Ascending aorta (tissue), 2 donors: ENCODE measurements at regions not wholly inside any gene's neighbourhood (a gene's known extent, or its start where the extent isn't known, plus 50 kb on each side); places are given as distances from the start of the nearest gene placed in this dataset.

Source experiments
- DNase-seq, 2 donors: peaks; one replicate each; pipeline ENCODE4 v3.0.0-alpha.2; 2019; ENCODE audit warnings: low spot score in 2 of 2
- H3K27ac ChIP-seq, 2 donors: fragments of 200-600 bp; sonication (generic); one replicate each; pipeline ENCODE4 v1.5.1; 2016 to 2017; ENCODE audit warnings: mild to moderate bottlenecking in 1 of 2
- H3K27me3 ChIP-seq: fragments of 200-600 bp; sonication (generic); one replicate; pipeline ENCODE4 v1.5.1; 2017
- H3K36me3 ChIP-seq, 2 donors: fragments of 200-600 bp; sonication (generic); one replicate each; pipeline ENCODE4 v1.5.1; 2016
- H3K4me1 ChIP-seq, 2 donors: fragments of 200-600 bp; sonication (generic); one replicate each; pipeline ENCODE4 v1.5.1; 2016 to 2017; ENCODE audit warnings: mild to moderate bottlenecking in 1 of 2
- H3K4me3 ChIP-seq, 2 donors: fragments of 200-600 bp; sonication (generic); one replicate each; pipeline ENCODE4 v1.5.1; 2016 to 2017; ENCODE audit warnings: mild to moderate bottlenecking in 1 of 2
- H3K9me3 ChIP-seq, 2 donors: fragments of 200-600 bp; sonication (generic); one replicate each; pipeline ENCODE4 v1.5.1; 2016
- intact Hi-C: fragments of 100-400 bp; cut with DNase I; formaldehyde crosslinking; loops from one replicate; pipeline ENCODE4 v1.15.1; 2023
- TF ChIP-seq, protein P1 (sequence below), 3 experiments: fragments of 200-600 bp in 2 of 3; fragments of 450-650 bp in 1 of 3; sonication (generic) in 2 of 3; IDR thresholded peaks; one replicate each; pipeline ENCODE4 v1.5.1; 2016 to 2019; ENCODE audit warnings: antibody characterized with exemption in 3 of 3, mild to moderate bottlenecking in 1 of 3, moderate library complexity in 1 of 3

GRCh38 chr5:121319292-121319691 is 532.4 kb upstream of the FTMT start:
- TF ChIP-seq, protein P1, sequence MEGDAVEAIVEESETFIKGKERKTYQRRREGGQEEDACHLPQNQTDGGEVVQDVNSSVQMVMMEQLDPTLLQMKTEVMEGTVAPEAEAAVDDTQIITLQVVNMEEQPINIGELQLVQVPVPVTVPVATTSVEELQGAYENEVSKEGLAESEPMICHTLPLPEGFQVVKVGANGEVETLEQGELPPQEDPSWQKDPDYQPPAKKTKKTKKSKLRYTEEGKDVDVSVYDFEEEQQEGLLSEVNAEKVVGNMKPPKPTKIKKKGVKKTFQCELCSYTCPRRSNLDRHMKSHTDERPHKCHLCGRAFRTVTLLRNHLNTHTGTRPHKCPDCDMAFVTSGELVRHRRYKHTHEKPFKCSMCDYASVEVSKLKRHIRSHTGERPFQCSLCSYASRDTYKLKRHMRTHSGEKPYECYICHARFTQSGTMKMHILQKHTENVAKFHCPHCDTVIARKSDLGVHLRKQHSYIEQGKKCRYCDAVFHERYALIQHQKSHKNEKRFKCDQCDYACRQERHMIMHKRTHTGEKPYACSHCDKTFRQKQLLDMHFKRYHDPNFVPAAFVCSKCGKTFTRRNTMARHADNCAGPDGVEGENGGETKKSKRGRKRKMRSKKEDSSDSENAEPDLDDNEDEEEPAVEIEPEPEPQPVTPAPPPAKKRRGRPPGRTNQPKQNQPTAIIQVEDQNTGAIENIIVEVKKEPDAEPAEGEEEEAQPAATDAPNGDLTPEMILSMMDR (IDR thresholded peaks at IDR 0.05) = no peak
- DNase-seq = no peak
- intact Hi-C loops = no loop called here

DNA sequence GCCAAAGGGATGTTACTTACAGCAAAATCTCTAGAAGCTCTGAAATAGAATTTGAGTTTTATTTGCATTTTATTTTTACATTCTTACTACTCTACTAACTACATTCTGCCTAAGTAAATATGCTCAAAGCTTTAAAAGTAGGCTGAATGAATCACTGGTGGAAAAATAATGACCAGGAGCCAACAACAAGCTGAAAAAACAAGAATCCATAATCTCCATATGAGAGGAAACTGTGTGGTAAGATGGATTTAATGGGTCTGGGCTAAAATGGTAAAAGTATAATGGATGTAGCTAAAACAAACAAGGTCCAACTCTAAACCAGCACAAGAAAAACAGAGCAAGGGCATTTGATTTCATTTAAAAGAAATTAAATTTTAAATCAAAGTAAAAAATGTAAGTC is 525.8 kb upstream of the FTMT start:
- no peak overlapping the region for H3K27ac ChIP-seq
- intact Hi-C loops = no loop called here
- H3K4me3 ChIP-seq = no peak overlapping the region
- H3K27me3 ChIP-seq = no peaks in the 10 kb centered on the region
- no peaks in the 10 kb centered on the region for H3K36me3 ChIP-seq
- DNase-seq = no peak
- TF ChIP-seq, protein P1 (IDR thresholded peaks at IDR 0.05) = no peak
- no peaks in the 10 kb centered on the region for H3K9me3 ChIP-seq
- no peaks in the 10 kb centered on the region for H3K4me1 ChIP-seq

More at GRCh38 chr5:121319292-121319691, 532.4 kb upstream of the FTMT start:
- no peaks in the 10 kb centered on the region for H3K9me3 ChIP-seq
- no peaks in the 10 kb centered on the region for H3K27me3 ChIP-seq
- no peak overlapping the region for H3K4me3 ChIP-seq
- H3K27ac ChIP-seq = no peak overlapping the region
- no peaks in the 10 kb centered on the region for H3K4me1 ChIP-seq
- no peaks in the 10 kb centered on the region for H3K36me3 ChIP-seq

GRCh38 chr5:121350181-121350930 is 501.3 kb upstream of the FTMT start:
- intact Hi-C loops = no loop called here
- no peaks in the 10 kb centered on the region for H3K4me1 ChIP-seq

GRCh38 chr5:121366515-121366914 is 485.2 kb upstream of the FTMT start:
- intact Hi-C loops = no loop called here
- Histone ChIP-seq H3K4me1 (no peaks in the 10 kb centered on the region), H3K27ac (no peak overlapping the region), H3K36me3 (no peaks in the 10 kb centered on the region), H3K9me3 (no peaks in the 10 kb centered on the region), H3K27me3 (no peaks in the 10 kb centered on the region), H3K4me3 (no peak overlapping the region)
- TF ChIP-seq, protein P1 (IDR thresholded peaks at IDR 0.05) = no peak
- no peak for DNase-seq

More at GRCh38 chr5:121350181-121350930, 501.3 kb upstream of the FTMT start:
- Histone ChIP-seq H3K36me3 (no peaks in the 10 kb centered on the region), H3K9me3 (no peaks in the 10 kb centered on the region), H3K4me3 (no peak overlapping the region), H3K27me3 (no peaks in the 10 kb centered on the region), H3K27ac (no peak overlapping the region)
- DNase-seq = no peak
- TF ChIP-seq, protein P1 (IDR thresholded peaks at IDR 0.05) = no peak

DNA sequence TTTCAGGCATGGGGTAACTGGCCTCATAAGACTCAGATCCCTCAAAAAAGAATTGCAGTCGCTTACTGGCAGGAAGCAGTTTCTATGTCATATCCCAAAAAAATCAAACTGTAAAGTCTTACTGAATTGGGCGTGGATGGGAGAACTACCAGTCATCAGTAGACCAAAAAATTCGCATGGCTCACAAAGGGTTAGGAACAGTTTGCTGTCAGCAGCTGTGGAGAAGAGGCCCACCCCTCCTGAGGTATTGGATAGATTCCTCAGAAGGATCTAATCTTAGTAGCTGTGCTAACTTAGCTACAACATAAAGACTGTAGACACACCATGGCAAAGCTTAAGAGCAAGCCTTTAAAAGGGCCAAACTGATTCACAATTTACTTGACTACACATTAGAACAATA is 478.3 kb upstream of the FTMT start:
- intact Hi-C loops = no loop called here
- Histone ChIP-seq H3K36me3 (no peaks in the 10 kb centered on the region), H3K27ac (no peak overlapping the region), H3K27me3 (no peaks in the 10 kb centered on the region), H3K9me3 (no peaks in the 10 kb centered on the region), H3K4me3 (no peak overlapping the region), H3K4me1 (no peaks in the 10 kb centered on the region)
- TF ChIP-seq, protein P1 (IDR thresholded peaks at IDR 0.05) = no peak
- no peak for DNase-seq
